ENCODE measurements at regions not wholly inside any gene's neighbourhood (a gene's known extent, or its start where the extent isn't known, plus 50 kb on each side); places are given as distances from the start of the nearest gene placed in this dataset.
"Not testable (repeated sequence)": the region's sequence is repeated elsewhere in the genome, so short reads cannot be mapped to it uniquely, and the experiment has no call there.

DNA sequence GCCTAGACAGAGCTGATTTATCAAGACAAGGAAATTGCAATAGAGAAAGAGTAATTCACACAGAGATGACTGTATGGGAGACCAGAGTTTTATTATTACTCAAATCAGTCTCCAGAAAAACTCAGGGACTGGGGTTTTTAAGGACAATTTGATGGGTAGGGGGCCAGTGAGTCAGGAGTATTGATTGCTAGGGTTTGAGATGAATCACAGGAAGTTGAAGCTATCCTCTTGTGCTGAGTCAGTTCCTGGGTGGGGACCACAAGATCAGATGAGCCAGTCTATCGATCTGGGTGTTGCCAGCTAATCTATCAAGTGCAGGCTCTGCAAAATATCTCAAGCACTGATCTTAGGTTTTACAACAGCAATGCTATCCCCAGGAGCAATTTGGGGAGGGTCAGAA, 87.4 kb upstream of the TGIF2LY start:
- H3K9me3 Mint-ChIP-seq; H3K4me3 Mint-ChIP-seq; H3K27ac Mint-ChIP-seq; POLR2A ChIA-PET; H3K27me3 Mint-ChIP-seq; H3K36me3 Mint-ChIP-seq (ENCODE audit: low read depth); DNase-seq; H3K4me1 Mint-ChIP-seq; CTCF ChIA-PET: not testable (repeated sequence)

DNA sequence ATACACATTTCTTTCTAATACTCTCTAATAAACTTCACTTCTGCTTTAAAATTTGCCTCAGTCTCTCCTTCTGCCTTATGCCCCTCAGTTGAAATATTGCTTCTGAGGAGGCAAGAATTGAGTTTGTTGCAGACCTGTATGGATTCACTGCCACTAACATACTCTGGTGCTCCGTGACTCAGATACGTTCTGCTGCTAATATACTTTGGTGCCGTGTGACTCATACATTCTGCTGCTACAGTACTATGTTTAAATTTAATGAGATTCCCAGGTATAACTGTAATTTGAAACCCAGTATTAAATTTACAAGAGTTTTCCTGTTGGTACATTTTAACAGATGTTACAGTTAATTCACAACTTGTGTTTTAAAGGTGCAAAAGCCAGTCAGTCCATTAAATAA, 84.3 kb upstream of the TGIF2LY start:
- H3K4me3 Mint-ChIP-seq, POLR2A ChIA-PET, DNase-seq: not testable (repeated sequence)

DNA sequence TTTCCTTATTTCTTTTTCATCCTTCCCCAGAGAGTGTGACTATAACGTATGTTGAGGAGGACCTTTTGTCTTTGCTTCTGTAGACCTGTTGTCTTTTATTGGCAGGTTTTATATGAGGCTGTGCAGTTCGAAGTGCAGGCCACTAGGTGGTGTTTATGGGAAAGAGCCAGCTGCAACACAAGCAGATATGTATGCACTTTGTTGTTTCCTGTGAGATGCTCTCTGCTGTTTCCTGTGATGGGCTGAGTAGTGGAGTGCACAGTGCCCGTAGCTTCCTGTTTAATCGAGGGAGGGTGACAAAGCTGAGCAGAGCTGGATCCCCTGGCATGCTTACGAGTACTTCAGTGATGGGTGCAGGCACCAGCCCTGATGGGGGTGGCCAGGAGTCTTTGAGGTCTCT, 51.8 kb upstream of the TGIF2LY start:
- H3K4me1 Mint-ChIP-seq; POLR2A ChIA-PET; H3K9me3 Mint-ChIP-seq; H3K36me3 Mint-ChIP-seq (ENCODE audit: low read depth); H3K4me3 Mint-ChIP-seq; H3K27me3 Mint-ChIP-seq; CTCF ChIA-PET: not testable (repeated sequence)
- H3K27ac Mint-ChIP-seq = peak overlapping the region; percentile 61
- DNase-seq = peak; percentile 33

More for the DNA sequence above, 84.3 kb upstream of the TGIF2LY start:
- H3K9me3 Mint-ChIP-seq; H3K36me3 Mint-ChIP-seq (ENCODE audit: low read depth); H3K27me3 Mint-ChIP-seq; CTCF ChIA-PET; H3K4me1 Mint-ChIP-seq; H3K27ac Mint-ChIP-seq: not testable (repeated sequence)

Data from activated CD4-positive, alpha-beta T cell treated with anti-CD3 and anti-CD28 coated beads, Interleukin-2, amount 10 ng/mL, durations not matched to agents 7 days and 5 days (primary cell).